Parathyroid adenoma (tissue), 2 donors: ENCODE measurements at regions not wholly inside any gene's neighbourhood (a gene's known extent, or its start where the extent isn't known, plus 50 kb on each side); places are given as distances from the start of the nearest gene placed in this dataset.
"Not testable (repeated sequence)": the region's sequence is repeated elsewhere in the genome, so short reads cannot be mapped to it uniquely, and the experiment has no call there.

Experiments
- H2AFZ ChIP-seq: fragments of 300-600 bp; sonication (generic); one replicate; pipeline ENCODE4 v1.7.0; 2017; ENCODE audit warnings: antibody characterized with exemption, mild to moderate bottlenecking
- H3K27ac ChIP-seq: fragments of 300-600 bp; sonication (generic); one replicate; pipeline ENCODE4 v1.7.0; 2017
- H3K27me3 ChIP-seq: fragments of 300-600 bp; sonication (generic); one replicate; pipeline ENCODE4 v1.7.0; 2017; ENCODE audit warnings: low read length; ENCODE audit not compliant: control insufficient read depth, insufficient read depth
- H3K36me3 ChIP-seq: fragments of 300-600 bp; sonication (generic); one replicate; pipeline ENCODE4 v1.7.0; 2017; ENCODE audit warnings: low read length; ENCODE audit not compliant: control insufficient read depth, insufficient read depth
- H3K4me1 ChIP-seq: fragments of 300-600 bp; sonication (generic); one replicate; pipeline ENCODE4 v1.7.0; 2017; ENCODE audit warnings: control low read depth
- H3K4me2 ChIP-seq: fragments of 300-600 bp; sonication (generic); one replicate; pipeline ENCODE4 v1.7.0; 2017; ENCODE audit warnings: low read length
- H3K4me3 ChIP-seq: fragments of 300-600 bp; sonication (generic); one replicate; pipeline ENCODE4 v1.7.0; 2017; ENCODE audit warnings: low read depth, low read length
- H3K79me2 ChIP-seq: fragments of 300-600 bp; sonication (generic); one replicate; pipeline ENCODE4 v1.7.0; 2017; ENCODE audit warnings: control low read depth
- H3K9ac ChIP-seq: fragments of 300-600 bp; sonication (generic); one replicate; pipeline ENCODE4 v1.7.0; 2017; ENCODE audit warnings: mild to moderate bottlenecking
- H3K9me3 ChIP-seq: fragments of 300-600 bp; sonication (generic); one replicate; pipeline ENCODE4 v1.7.0; 2017; ENCODE audit warnings: low read length; ENCODE audit not compliant: control insufficient read depth
- TF ChIP-seq, protein P1 (sequence below): fragments of 300-600 bp; sonication (generic); IDR thresholded peaks from one replicate; pipeline ENCODE4 v1.7.0; 2017; ENCODE audit warnings: antibody characterized with exemption, mild to moderate bottlenecking
- donor health status: primary hyperparathyroidism.

DNA sequence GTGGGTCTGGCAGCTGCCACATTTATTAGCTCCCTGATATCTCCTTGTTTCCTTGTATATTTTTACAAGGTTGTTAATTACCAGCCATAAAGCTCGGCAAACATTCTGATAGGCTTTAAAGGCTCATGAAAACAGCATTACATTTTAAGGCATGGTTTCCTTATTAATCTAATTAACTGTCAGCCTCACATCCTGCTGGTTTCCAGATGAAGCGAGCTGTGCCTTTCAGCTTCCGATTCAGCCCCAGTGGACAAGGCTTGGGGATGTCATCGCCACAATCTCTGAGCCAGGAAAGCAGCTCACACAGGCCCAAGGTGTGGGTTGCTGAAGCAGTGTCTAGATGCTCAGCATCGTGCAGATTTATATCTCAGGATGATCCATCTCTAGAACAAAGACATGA lies 66.0 kb upstream of the RALY start:
- H3K9me3 ChIP-seq: no peaks in the 10 kb centered on the region
- no peaks in the 10 kb centered on the region for H3K27me3 ChIP-seq
- H3K36me3 ChIP-seq: no peaks in the 10 kb centered on the region
- H3K27ac ChIP-seq: no peak overlapping the region
- no peaks in the 10 kb centered on the region for H3K4me1 ChIP-seq
- no peak overlapping the region for H3K4me2 ChIP-seq
- H3K9ac ChIP-seq: no peak overlapping the region
- H2AFZ ChIP-seq: no peak overlapping the region
- no peak overlapping the region for H3K4me3 ChIP-seq
- H3K79me2 ChIP-seq: no peaks in the 10 kb centered on the region
- TF ChIP-seq, protein P1, sequence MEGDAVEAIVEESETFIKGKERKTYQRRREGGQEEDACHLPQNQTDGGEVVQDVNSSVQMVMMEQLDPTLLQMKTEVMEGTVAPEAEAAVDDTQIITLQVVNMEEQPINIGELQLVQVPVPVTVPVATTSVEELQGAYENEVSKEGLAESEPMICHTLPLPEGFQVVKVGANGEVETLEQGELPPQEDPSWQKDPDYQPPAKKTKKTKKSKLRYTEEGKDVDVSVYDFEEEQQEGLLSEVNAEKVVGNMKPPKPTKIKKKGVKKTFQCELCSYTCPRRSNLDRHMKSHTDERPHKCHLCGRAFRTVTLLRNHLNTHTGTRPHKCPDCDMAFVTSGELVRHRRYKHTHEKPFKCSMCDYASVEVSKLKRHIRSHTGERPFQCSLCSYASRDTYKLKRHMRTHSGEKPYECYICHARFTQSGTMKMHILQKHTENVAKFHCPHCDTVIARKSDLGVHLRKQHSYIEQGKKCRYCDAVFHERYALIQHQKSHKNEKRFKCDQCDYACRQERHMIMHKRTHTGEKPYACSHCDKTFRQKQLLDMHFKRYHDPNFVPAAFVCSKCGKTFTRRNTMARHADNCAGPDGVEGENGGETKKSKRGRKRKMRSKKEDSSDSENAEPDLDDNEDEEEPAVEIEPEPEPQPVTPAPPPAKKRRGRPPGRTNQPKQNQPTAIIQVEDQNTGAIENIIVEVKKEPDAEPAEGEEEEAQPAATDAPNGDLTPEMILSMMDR: no peak

DNA sequence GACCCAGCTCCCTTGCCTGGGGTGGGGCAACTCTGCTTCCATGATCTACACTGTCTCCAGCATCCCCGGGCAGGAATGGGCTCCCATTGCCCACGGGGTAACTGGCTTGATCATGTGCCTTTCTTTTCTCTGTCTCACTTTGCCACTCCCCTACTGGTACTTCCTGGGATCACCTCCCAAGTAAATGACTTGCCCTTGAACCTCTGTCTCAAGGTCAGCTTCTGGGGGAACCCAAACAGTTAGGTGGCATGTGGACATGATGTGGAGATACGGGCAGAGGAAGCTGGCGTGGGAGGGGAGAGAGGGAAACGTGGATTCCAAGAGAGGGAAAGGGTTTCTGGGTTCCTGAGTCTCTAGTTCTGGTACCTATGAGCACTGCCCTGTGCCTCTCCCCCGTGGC lies 63.8 kb upstream of the RALY start:
- H3K4me3 ChIP-seq: no peak overlapping the region
- no peaks in the 10 kb centered on the region for H3K9me3 ChIP-seq
- TF ChIP-seq, protein P1: no peak
- no peaks in the 10 kb centered on the region for H3K4me1 ChIP-seq
- no peak overlapping the region for H3K9ac ChIP-seq
- H3K27ac ChIP-seq: no peak overlapping the region
- H3K79me2 ChIP-seq: no peaks in the 10 kb centered on the region
- H3K4me2 ChIP-seq: no peak overlapping the region
- H3K27me3 ChIP-seq: no peaks in the 10 kb centered on the region
- H3K36me3 ChIP-seq: no peaks in the 10 kb centered on the region
- H2AFZ ChIP-seq: no peak overlapping the region

DNA sequence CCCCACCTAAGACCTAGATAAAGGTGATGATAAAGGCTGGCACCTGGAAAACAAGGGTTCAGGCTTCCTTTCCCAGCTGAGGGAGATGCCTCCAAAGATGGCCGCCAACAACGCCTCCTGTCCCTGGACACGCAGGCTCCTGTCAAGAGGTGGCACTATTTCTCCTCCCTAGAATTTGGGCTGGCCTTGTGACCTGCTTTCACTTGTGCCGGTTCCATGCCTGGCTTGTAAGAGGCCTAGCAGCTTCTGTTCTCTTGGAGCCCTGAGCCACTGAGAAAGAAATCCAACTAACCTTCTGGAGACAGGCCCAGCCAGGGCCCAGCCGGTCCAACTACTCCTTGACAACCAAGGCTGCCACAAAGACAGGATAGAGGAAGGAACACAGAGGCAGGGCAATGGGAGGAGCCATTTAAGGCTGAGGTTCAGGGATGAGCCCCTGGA lies 60.2 kb upstream of the RALY start:
- no peak overlapping the region for H3K4me2 ChIP-seq
- peak overlapping the region; percentile 89 for H2AFZ ChIP-seq
- H3K27me3 ChIP-seq: no peaks in the 10 kb centered on the region
- H3K4me3 ChIP-seq: no peak overlapping the region
- H3K27ac ChIP-seq: no peak overlapping the region
- TF ChIP-seq, protein P1: peak; percentile 66
- no peaks in the 10 kb centered on the region for H3K79me2 ChIP-seq
- H3K9me3 ChIP-seq: no peaks in the 10 kb centered on the region
- H3K9ac ChIP-seq: no peak overlapping the region
- H3K36me3 ChIP-seq: no peaks in the 10 kb centered on the region
- no peaks in the 10 kb centered on the region for H3K4me1 ChIP-seq

DNA sequence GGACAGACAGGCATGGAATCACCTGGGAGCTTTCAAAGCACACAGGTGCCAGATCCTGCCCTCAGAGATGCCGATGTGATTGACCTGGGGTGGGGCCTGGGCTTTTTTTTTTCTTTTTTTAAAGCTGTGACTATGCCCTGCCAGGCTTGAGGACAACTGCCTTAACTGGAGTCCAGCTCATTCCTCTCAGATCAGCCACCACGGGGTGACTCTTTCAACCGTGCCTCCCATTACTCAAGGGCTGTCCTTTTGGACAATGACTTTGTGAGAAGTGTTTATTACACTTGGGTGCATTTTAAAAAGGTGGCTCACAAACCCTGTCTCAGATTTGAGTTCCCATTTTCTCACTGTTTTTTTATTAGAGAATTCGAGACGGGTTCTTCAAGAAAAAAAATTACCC lies 57.1 kb upstream of the RALY start:
- Histone ChIP-seq H3K4me3 (no peak overlapping the region), H3K4me2 (no peak overlapping the region), H3K36me3 (no peaks in the 10 kb centered on the region), H3K27me3 (no peaks in the 10 kb centered on the region), H3K9me3 (no peaks in the 10 kb centered on the region), H3K27ac (no peak overlapping the region), H3K4me1 (no peaks in the 10 kb centered on the region), H3K79me2 (no peaks in the 10 kb centered on the region), H2AFZ (no peak overlapping the region), H3K9ac (no peak overlapping the region)
- TF ChIP-seq, protein P1: no peak

DNA sequence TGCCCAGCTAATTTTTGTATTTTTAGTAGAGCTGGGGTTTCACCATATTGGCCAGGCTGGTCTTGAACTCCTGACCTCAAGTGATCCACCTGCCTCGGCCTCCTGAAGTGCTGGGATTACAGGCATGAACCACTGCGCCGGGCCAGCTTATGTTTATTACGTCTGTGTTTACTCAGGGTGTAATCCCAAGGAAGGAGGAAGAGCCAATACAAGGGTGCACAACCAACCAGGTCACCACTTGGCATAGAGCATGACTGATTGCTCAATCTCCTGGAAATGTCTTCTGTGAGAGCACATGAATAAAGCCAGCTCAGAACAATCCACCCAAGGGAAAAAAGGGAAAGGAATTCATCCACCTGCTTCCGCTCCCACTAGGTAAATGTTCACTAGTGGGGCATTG lies 54.7 kb upstream of the RALY start:
- H3K4me1 ChIP-seq, H3K27ac ChIP-seq, H3K9ac ChIP-seq, H3K4me3 ChIP-seq, H3K4me2 ChIP-seq, H3K9me3 ChIP-seq, H3K79me2 ChIP-seq, H3K36me3 ChIP-seq, H3K27me3 ChIP-seq, H2AFZ ChIP-seq: not testable (repeated sequence)
